Posterior vena cava (tissue), 2 donors: ENCODE measurements at regions not wholly inside any gene's neighbourhood (a gene's known extent, or its start where the extent isn't known, plus 50 kb on each side); places are given as distances from the start of the nearest gene placed in this dataset.

ENCODE experiments used
- DNase-seq: peaks from one replicate; pipeline ENCODE4 v3.0.0-alpha.2; 2020; ENCODE audit warnings: low spot score
- intact Hi-C, 2 donors: fragments of 100-400 bp; cut with DNase I; formaldehyde crosslinking; loops; one replicate each; pipeline versions ENCODE4 v1.14.1 to v1.14.2; 2022 to 2023
- donor health status: DM: yes; HTN: yes; CAD: no.
- donor health status: DM: yes; HTN: yes; CAD: no.

DNA sequence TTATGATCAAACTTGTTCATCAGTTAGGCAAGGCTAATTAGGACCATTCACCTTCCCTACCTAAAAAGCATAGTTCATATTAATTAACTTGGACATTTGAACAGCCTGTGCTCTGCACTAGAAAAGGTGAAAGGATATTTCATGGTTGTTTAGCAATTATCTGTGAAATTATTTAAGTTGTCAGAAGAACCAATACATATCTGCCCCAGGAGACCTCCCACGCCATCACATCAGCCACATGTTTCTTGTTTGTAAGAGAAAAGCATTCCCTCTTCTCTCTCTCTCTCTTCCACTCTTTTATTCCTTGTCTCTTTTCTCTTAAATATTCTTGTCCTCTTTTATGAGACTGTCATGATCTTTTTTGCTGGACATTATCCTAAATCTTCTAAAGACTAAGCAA is 282.0 kb upstream of the RND3 start:
- no peak for DNase-seq
- intact Hi-C loops = no loop called here

DNA sequence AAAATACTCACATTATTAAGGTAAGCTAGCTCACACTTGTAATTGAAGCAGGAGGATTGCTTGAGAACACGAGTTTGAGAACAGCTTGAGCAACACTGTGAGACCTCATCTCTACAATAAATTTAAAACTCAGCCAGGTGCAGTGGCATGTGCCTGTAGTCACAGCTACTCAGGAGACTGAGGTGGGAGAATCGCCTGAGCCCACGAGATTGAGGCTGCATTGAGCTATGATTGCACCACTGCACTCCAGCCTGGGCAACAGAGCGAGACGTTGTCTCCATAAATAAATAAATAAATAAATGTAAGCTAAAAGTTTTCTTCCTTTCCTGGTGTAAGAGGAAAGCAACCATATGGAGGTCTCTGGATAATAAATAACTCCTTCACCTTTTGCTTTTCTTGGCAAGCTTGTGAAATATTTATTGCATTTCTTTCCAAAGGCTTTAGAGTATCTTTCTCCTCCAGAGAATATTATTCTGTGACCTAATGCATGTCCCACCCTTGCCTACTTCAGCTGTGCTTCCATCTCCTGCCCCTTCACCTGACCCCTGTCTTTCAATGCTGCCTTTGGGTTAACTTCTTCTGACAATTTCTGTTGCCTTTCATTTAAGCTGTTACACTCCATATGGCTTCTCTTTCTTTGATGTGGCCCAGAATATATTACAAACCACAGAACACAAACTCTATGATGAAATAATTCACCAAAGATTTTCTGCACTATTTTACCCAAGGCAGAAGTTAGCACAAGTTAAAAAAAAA is 280.7 kb upstream of the RND3 start:
- intact Hi-C loops = no loop called here
- DNase-seq = no peak

DNA sequence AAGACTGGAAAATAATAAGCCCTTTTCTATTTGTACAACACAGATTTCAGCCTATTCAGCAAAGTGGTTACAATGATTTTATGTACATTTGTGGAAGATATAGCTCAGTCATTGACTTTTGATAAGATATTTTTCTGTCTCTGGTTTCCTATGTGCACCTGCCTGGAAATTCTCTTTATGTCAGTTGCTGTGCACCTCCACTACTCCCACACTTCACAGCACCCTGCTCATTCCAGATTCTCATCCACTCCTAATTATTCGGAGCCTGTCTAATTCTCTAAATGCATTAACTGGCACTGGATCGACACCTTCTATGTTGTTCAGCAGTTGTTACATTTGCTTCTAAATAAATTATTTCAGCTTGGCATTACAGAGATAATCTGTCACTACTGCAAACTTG is 275.1 kb upstream of the RND3 start:
- DNase-seq = no peak
- intact Hi-C loops = no loop called here

DNA sequence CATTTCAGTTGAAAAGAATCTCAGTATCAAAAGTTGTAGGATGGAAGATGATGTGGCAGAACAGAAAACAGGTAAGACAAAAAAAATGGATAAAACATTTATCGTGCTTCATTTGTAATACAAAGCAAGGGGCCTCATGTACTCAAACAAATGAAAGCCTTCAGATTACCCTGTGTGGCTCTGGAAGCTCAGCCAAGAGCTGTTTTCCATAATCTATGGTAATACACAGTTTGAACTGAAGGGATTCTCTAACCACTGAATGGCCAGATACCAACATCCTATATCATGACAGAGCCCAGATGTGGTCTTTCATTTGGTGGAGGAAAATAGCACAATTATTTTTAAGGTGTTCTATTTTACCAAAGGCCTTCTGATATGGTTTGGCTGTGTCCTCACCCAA is 272.1 kb upstream of the RND3 start:
- no peak for DNase-seq
- intact Hi-C loops = no loop called here

DNA sequence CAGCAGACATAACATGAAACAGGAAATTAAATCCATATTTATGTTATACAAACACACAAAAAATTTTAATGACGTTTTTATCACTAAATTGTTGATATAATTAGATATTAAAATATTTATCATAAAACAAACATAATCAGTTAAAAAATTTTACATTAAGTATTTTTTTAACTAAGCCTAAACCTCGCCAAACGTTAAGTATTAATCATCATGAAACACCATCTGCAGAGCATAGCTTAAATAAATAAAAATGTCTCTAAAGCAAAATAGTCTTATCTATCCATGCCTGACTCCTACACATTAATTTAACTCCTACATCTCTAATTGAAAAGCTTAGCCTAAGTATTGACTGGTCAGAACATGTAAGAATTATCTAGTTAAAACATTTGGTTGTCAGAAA is 271.6 kb upstream of the RND3 start:
- DNase-seq = no peak
- intact Hi-C loops = no loop called here

DNA sequence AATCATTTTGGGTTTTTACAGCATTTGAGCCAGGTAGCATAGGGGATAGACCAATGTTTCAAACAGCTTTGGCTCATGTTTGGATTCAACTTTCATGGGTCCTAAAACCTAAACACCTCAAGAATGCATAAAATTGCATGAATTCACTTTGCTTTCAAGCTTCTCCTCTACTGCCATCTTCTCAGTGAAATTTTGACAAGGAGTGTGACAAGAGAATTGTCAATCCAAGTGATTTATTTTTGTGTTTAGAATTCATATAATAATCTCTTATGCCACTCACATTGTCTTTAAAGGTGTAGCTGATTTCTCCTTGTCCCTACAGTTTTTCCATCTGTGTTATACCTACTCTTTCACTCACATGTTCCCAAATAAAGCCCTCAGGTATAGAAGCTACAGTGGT is 264.8 kb upstream of the RND3 start:
- DNase-seq = no peak
- intact Hi-C loops = no loop called here

DNA sequence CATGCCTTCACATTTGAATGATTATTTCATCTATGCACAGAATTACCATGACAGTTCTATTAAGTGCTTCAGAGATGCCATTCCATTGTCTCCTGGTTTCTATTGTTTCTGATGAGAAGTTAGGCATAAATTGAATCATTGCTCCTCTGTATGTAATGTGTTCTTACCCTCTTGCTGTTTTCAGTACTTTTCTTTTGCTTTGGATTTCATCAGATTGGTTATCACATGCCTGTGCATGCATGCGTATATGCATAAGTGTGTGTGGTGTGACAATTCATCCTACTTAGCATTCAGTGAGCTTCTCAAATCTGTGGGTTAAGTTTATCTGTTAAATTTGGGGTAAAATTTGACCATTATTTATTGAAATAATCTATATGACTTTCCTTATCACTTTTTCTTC is 263.3 kb upstream of the RND3 start:
- DNase-seq = no peak
- intact Hi-C loops = no loop called here

DNA sequence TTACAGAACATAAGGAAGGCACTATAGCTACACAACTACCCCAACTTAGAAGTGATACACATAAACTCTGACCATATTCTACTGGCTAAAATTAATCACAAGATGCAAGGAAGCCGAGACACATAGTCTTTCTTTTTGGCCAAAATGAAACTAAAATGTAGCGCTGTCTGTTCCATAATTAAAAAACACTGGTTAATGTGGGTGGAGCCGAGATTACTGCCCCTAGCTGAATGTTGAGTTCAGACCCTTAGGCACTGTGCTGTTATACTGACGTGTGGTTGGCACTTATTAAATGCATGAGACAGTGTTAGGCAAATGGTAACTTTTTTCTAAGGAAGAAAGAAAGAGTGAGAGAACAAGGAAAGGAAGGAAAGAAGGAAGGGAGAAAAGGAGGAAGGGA is 254.6 kb upstream of the RND3 start:
- intact Hi-C loops = no loop called here

DNA sequence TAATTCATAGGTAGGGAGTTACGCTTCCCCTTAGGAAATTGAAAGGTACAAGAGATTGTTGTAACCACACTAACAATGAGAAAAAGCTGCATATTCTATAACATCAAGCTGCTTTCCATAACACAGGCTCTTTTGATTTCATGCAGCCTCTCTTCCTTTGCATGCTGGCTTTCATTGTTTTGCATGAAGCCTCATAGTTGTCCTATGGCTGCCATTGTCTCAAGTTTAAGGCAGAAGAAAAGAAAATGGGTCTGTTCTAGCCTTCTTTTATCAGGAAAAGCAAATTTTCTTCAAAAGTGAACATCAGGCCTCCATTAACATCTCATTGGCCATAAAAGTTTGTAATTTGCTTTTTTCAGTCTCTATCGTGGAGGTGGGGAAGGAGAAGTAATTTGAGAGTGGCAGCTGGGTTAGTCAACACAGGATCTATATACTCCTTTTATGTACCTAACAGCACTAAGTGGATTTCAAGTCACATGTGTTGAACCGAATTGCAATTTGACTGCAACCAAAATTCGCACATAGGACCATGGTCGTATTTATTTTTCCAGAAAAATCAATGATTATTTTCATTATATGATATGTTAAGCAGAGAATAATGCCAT is 248.5 kb upstream of the RND3 start:
- intact Hi-C loops = no loop called here
- no peak for DNase-seq

More for the DNA sequence above, 254.6 kb upstream of the RND3 start:
- DNase-seq = no peak

DNA sequence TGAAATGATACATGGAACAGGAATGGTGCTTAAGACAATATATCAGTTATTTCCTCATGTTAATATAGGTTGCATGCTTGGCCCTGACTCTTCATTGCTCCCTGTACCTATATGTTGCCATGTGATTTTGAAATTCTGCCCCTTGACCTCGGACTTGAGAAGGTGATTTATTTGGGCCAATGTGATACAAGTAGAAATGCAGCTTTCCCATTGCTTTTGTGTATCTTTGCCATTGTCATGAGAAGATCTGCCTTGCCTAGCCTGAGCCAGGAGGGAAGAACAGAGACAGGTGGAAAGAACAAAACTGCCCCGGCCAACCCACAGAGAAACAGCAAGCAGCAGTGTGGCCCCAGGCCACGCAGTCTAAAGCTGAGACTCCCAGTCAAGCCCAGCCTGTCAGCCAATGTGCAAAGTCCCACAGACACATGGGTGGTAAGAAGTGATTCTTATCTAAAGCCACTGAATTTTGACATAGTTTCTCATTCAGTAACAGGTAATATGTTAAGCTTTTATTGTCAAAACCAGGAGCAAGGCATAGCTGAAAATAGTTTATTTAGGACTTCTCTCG is 245.7 kb upstream of the RND3 start:
- intact Hi-C loops = no loop called here

DNA sequence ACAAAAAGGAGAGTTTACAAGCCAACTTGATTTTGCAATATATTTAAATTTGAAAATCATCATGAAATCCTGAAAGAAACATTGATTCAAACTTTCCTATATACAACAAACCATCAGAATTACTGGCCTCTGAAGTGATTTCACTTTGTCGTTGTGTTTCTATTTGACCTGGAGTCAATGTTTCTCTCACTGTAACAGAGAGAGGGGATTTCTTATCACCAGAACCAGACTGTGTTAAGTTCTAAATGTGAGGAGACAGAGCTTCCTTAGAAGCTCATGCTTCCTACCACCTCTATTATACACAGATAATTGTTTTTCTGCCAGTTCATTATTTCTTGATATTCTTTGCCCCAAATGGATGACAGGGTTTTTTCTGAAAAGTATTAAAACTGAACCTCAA is 245.0 kb upstream of the RND3 start:
- DNase-seq = no peak
- intact Hi-C loops = no loop called here

More for the DNA sequence above, 245.7 kb upstream of the RND3 start:
- no peak for DNase-seq

DNA sequence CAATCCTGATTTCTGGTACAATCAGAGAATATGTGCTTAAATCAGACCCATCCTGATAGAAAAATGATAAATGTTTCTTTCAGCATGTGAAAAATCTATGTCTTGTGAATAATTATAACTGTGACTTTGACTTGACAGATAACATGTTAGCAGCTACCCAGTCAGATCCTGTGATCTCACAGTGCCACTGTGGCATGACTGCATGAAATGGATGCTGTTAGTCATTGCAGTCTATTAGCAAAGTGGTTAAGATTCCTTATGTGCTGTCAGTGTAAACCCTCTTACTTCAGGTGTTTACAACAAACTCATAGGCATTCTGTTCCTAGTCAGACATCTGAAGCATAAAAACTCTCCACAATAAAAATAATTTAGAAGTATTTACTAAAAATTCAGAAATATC is 244.6 kb upstream of the RND3 start:
- no peak for DNase-seq
- intact Hi-C loops = no loop called here

DNA sequence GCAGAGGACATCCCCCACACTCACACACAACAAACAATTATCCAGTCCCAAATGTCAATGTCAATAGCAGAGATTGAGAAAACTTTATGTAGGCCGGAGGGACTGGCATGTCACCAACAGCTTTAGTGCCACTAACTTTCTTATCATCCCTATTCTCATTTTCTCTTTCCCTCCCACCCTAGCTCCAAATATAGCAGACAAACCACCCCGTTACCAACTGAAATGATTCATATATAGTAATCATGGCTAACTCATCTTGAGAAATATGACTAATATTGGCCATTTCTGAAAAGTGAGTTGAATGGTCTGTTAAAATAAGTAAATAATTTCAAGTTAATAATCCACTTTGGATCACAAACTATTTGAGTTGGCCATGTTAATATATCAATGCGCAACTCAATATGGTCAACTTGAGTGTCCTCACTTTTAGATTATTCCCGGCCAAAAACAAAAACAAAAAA is 242.1 kb upstream of the RND3 start:
- DNase-seq = no peak
- intact Hi-C loops = loop anchor here in 1 of 2 donors (10.0 kb wide), 1 partner anchor 95 kb away; no protein-coding TSS in a partner anchor

DNA sequence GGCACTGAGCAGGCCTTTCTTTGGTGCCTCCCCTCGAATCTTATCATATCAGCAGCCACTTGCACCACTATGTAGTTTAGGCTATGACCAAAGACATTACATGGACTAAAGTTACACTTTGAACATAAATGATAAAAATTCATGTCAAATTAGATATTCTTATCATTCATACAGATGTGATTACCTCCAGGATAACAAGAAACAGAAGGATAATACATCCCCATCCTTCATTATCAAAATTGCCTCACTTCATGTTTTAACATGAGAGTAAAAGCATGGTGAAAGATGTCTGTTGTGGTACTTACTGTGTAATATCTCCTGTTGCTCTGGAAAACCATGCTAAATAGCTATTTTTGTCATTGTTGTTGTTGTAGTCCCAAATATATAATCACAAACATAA is 230.8 kb upstream of the RND3 start:
- intact Hi-C loops = no loop called here
- no peak for DNase-seq

DNA sequence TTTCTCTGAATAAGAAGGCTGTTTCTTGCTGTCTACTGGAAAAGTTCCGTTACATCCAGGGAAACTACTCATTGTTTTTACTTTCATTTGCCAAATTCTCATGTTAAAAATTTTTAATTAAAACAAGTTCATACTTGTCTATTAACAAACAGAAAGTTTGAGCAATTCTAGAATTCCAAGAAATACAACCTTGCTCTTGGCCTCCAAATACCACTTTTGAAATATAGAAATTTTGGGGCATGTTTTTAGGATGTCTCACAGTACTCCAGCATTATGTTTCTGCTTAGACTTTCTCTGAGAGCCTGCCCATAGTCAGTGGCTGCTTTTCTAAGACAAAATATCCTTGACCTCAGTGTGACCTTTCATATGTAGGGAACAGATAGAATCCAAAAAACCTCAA is 228.7 kb upstream of the RND3 start:
- intact Hi-C loops = no loop called here
- no peak for DNase-seq

DNA sequence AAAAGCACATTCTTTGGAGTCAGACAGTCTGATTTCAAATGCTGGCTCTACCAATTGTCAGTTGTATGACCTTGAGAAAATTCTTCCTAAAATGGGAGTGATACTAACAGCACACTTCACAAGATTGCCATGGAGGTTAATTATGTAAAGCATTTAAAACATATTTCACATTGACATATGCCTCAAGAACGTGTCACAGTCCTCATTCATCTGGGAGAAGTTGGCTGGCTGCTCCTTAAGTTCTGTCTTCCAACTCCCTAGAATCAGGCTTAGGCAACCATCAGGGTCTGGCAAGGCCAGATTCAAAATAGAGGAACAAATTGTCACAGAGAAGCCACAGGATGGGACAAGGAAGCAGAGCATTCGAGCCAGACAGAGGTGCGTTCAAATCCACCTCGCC is 228.0 kb upstream of the RND3 start:
- intact Hi-C loops = no loop called here
- no peak for DNase-seq

DNA sequence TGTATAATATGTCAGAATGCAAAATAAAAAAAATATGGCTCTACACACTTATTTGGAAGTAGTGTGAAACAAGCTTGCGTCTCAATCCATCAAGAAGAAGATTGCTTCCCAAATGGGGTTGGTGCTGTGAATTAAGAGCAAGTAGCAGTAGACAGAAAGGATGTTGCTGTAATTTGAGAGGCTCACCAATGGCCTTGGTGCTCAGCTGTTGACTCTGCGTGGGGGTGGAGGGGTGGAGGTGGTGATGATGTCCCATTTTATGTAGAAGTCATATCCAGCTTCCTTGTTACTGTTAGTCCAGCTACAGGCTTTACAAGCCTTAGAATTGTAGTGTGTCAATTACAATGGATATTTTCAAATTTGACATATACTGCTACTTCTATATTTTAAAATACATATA is 223.4 kb upstream of the RND3 start:
- DNase-seq = no peak
- intact Hi-C loops = no loop called here

DNA sequence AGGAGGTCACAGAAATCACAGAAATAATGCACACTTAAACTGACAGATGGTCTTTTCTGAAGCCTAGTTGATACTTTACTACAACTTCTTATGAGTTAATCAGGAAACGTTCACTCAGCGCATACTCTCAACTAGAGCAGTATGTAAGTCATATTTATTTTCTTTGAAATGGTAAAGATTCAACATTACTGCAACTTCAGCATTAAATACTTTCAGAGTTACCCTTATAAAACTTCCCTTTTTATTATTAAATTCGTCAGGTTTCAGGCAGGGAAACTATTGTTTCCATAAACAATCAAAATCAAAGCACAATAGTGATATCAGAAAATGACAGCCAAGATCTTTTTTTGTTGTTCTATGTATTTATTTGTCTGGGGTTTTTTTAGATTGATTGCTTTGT is 222.6 kb upstream of the RND3 start:
- intact Hi-C loops = no loop called here
- DNase-seq = no peak

DNA sequence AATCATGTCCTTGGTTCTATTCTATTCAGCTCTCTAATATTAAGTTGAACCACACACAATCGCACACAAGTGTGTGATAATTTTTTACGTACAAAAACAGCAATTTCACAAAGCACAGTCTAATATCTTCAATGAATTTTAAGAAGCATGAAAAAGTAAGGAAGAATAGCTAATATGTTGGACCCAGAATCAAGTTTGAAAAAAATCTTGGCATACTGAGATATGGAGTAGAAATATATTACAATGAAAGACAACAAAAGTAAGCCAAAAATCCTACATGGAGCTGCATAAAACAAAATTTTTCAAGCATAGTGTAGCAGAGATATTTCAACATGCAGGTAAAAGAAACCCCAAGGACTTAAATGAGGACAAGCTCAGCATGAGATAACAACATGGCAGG is 219.1 kb upstream of the RND3 start:
- intact Hi-C loops = no loop called here
- DNase-seq = no peak

DNA sequence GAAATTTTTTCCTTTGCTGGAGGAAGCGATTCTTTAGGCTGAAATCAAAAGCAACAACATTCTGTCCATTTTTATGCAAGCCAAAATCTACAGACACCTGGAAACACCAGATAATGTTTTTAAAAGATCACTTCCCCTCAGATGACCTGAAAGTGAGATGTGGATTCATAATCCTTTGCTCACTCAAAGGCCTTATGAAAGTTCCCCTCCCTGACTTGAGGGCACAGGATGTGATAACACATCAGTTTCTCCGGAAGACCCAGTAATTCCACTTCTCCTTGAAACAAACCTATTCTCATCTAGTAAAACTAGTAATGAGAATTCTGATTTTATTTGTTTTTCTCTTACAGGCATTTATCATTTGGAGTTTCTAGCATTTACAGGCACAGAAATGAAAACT is 218.3 kb upstream of the RND3 start:
- no peak for DNase-seq
- intact Hi-C loops = no loop called here

DNA sequence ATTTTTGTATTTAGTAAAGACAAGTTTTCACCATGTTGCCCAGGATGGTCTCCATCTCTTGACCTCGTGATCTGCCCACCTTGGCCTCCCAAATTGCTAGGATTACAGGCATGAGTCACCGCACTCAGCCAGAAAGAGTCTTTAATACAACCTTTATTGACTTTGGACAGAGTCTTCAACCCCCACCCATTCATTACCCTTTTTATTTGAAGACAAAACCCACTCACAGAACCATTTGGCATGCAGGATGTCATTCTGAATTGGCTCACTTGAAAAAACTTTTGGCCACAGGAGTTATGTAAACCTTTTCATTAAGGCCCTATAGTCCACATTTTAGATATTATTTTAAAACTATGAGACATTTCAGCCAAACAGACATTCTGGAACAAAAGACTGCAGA is 217.9 kb upstream of the RND3 start:
- DNase-seq = no peak
- intact Hi-C loops = no loop called here
